ENCODE measurements at regions not wholly inside any gene's neighbourhood (a gene's known extent, or its start where the extent isn't known, plus 50 kb on each side); places are given as distances from the start of the nearest gene placed in this dataset.
"Not testable (repeated sequence)": the region's sequence is repeated elsewhere in the genome, so short reads cannot be mapped to it uniquely, and the experiment has no call there.

DNA sequence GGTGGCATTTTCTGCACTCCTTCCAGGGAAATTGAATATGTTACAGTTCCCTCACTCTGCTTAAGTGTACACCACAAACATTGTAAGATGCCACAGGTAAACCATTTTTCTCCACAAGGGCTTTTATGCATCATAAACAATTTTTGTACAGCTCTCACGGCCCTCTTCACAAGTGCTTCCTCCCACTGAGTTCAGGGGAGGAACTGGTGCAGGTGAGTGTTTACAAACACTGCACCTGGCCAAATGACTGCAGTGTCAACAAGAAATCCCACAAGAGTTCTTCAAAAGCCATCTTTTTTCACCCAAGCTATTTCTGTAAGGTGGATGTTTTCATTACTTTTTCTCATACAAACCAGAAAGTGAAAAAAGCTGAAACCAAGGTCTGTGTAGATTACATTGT lies 973.2 kb downstream of the AACS start:
- no peak for DNase-seq

- no peak for DNase-seq
Measured at GRCh38 chr12:126040307-126040706, 975.1 kb downstream of the AACS start.

GRCh38 chr12:126042286-126042685 lies 977.1 kb downstream of the AACS start:
- DNase-seq: no peak

DNA sequence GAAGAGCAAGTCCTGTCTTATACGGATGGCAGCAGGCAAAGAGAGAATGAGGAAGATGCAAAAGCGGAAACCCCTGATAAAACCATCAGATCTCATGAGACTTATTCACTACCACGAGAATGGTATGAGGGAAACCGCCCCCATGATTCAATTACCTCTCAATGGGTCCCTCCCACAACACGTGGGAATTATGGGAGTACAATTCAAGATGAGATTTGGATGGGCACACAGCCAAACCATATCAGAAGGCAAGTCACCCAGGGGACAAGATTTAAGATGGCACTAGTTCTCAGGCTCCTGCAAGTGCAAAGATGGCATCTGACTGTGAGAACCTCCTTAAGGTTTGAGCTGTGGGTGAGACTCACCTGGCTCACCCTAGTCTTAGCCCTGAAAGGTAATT lies 984.3 kb downstream of the AACS start:
- not testable (repeated sequence) for DNase-seq

DNA sequence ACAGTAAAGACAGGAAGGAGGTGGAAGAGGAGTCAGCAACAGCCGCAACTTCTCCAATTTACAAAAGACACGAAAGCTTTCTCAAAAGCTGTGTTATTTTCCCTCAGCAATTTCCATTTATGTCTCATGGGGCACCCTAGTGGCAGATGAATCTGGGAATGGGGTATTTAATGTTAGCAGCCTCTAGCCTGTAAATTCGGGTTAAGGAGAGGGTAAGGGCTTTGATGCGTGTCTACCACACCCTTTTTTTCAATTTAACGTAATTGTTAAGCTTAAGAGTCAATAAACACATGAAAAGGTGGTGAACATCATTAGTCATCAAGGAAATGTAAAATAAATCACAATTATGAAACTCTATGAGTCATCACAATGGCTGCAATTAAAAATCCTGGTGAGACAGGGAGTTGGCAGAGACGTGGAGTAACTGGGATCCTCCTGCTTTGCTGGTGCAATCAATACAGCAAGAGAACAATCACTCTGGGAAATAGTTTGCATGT lies 986.4 kb downstream of the AACS start:
- DNase-seq: no peak

DNA sequence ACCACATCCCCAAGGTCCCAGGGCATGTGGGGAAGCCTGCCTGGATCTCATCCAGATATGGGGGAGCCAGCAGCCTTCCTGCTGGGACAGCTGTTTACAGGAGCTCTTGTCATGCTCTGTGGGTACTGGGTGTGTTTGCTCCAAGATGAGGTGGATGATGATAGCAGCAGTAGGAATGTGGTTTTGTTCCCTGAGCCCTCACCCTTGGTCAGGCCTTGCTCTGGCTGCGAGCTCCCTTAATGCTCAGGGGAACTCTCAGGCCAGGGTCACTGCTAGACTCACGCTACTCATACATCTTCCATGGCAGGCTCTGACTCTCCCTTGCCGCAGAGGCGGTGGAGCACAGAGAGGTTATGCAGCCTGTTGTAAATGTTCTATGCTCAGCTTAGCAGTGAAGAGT lies 990.3 kb downstream of the AACS start:
- no peak for DNase-seq

DNA sequence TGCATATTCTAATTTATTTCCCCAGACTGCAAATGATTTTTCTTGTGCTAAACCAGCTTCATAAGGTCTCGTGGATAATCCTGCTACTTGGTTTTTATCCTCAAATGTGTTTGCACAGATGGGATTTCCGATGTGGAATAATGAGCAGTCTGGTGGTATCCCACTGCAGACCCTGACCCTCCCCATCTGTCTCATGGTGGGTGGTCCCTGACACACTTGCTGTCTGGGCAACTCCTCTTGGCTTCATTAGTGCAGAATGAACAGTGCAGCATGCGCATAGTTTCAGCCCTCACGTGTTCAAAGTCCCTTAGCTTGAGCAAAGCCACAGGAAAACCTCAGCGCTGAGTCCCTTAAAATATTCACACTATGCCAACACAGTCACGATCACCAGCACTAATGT lies 996.5 kb downstream of the AACS start:
- no peak for DNase-seq

DNA sequence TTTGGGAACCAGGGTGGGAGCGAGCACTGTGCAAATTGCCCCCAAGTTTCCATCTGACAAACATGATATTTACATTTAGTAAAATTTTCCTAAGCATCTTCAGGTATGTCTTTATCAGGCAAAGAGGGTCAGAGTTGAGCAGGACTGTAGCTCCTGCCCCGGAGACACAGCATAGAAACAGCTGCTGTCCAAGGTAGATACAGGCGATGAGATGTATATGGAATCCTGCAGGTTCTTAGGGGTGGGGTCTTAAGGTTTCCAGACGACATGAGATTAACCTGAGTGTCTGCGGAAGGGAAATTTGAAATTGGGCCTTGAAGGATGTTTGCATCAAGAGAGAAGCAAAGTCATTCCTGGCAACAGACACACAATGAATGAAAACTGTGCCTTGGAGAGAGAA lies 998.8 kb downstream of the AACS start:
- no peak for DNase-seq

GRCh38 chr12:126067626-126068329 lies 1002.5 kb downstream of the AACS start:
- no peak for DNase-seq

- no peak for DNase-seq
Measured at GRCh38 chr12:126069549-126070165, 1004.4 kb downstream of the AACS start.

- no peak for DNase-seq
Measured at GRCh38 chr12:126076515-126076914, 1011.3 kb downstream of the AACS start.

- DNase-seq: no peak
Measured at GRCh38 chr12:126083926-126084325, 1018.7 kb downstream of the AACS start.

GRCh38 chr12:126084480-126084879 lies 1019.2 kb downstream of the AACS start:
- no peak for DNase-seq

- DNase-seq: no peak
Measured at GRCh38 chr12:126086242-126086641, 1021.0 kb downstream of the AACS start.

DNA sequence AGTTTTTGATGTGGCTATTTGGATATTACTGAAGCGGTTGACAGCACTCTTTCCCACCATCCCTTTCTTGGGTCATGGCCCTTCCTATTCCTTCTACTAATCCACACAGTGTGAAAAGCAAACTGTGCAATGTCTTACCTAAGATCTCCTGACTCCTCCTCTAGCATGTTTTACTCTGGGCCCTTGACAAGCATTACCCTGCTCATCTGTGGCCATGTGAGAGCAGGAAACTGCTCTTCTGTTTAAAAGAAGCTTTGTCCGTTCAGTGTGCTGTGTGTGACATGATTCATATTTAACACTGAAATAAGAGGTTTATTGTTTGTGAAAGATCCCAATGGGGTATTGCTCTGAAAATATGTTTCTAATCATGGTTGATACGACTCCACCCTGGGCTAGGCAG lies 1022.5 kb downstream of the AACS start:
- no peak for DNase-seq

- peak; percentile 14 for DNase-seq
Measured at GRCh38 chr12:126093908-126094307, 1028.7 kb downstream of the AACS start.

GRCh38 chr12:126095748-126096510 lies 1030.7 kb downstream of the AACS start:
- no peak for DNase-seq

DNA sequence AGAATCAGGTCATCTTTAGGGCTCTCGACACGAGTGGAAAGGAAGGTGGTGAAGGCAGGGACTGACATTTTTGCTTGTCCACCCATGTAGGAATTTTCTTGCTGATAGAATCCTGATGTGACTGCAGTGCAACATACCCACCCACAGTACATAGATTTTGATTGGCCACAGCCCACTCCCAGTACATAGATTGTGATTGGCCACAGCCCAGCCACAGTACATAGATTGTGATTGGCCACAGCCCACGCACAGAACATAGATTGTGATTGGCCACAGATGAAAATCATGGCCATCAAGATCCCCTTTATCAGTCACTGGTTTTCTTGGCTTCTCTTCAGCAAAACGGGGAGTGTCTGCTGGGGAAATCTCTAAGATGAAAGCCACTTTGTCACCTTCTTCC lies 1041.5 kb downstream of the AACS start:
- DNase-seq: no peak

- no peak for DNase-seq
Measured at GRCh38 chr12:126107659-126108058, 1042.4 kb downstream of the AACS start.

- no peak for DNase-seq
Measured at GRCh38 chr12:126108247-126108646, 1043.0 kb downstream of the AACS start.

GRCh38 chr12:126112141-126112540 lies 1046.9 kb downstream of the AACS start:
- no peak for DNase-seq

DNA sequence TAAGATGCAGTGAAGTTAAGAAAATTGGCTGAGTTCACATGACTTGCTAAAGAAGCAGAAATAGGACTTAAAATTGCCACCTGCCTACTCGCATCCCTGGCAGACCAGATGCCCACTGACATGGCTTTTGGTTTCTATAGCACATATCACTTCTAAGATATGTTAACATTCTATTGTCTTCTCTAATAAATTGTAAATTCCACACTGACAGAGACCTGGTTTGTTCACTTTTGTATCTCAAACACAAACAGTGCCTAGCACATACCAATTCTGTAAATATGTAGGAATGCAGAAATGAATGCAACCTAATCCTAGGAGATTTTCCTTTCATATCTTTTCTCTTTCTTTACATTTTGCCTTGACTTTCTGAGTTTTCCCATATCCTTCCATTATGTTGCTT lies 1047.6 kb downstream of the AACS start:
- DNase-seq: no peak

GRCh38 chr12:126114441-126114840 lies 1049.2 kb downstream of the AACS start:
- no peak for DNase-seq

GRCh38 chr12:126117502-126117901 lies 1052.3 kb downstream of the AACS start:
- no peak for DNase-seq

Data from midbrain (tissue), 1 donor.